GM21723 (cell line): ENCODE measurements at regions not wholly inside any gene's neighbourhood (a gene's known extent, or its start where the extent isn't known, plus 50 kb on each side); places are given as distances from the start of the nearest gene placed in this dataset.
"Not testable (repeated sequence)": the region's sequence is repeated elsewhere in the genome, so short reads cannot be mapped to it uniquely, and the experiment has no call there.

Experiments used
- ATAC-seq: cut with Tn5 transposase; IDR thresholded peaks from one replicate; pipeline ENCODE4 v1.9.1; 2021; ENCODE audit warnings: mild to moderate bottlenecking, moderate library complexity; ENCODE audit not compliant: unreplicated experiment

GRCh38 chr1:79969886-79970285, 963.4 kb upstream of the ADGRL4 start:
- ATAC-seq, result no peak

- no peak for ATAC-seq
These were observed 959.9 kb upstream of the ADGRL4 start for GRCh38 chr1:79966438-79966837.

GRCh38 chr1:79959635-79960034, 953.1 kb upstream of the ADGRL4 start:
- no peak for ATAC-seq

- ATAC-seq, result no peak
These were observed 949.4 kb upstream of the ADGRL4 start for GRCh38 chr1:79955966-79956365.

GRCh38 chr1:79950511-79950910, 944.0 kb upstream of the ADGRL4 start:
- ATAC-seq, result no peak

- no peak for ATAC-seq
These were observed 938.9 kb upstream of the ADGRL4 start for GRCh38 chr1:79945391-79945790.

GRCh38 chr1:79929356-79929755, 922.8 kb upstream of the ADGRL4 start:
- ATAC-seq, result no peak

GRCh38 chr1:79928901-79929300, 922.4 kb upstream of the ADGRL4 start:
- no peak for ATAC-seq

- ATAC-seq, result no peak
These were observed 914.6 kb upstream of the ADGRL4 start for GRCh38 chr1:79920960-79921669.

GRCh38 chr1:79914896-79915295, 908.4 kb upstream of the ADGRL4 start:
- ATAC-seq, result no peak

- ATAC-seq, result no peak
These were observed 906.3 kb upstream of the ADGRL4 start for GRCh38 chr1:79912813-79913212.

GRCh38 chr1:79903321-79903720, 896.8 kb upstream of the ADGRL4 start:
- ATAC-seq, result no peak

- no peak for ATAC-seq
These were observed 895.9 kb upstream of the ADGRL4 start for GRCh38 chr1:79902418-79902817.

GRCh38 chr1:79899914-79900313, 893.4 kb upstream of the ADGRL4 start:
- no peak for ATAC-seq

GRCh38 chr1:79896140-79896539, 889.6 kb upstream of the ADGRL4 start:
- ATAC-seq, result no peak

GRCh38 chr1:79895573-79895972, 889.0 kb upstream of the ADGRL4 start:
- ATAC-seq, result no peak

GRCh38 chr1:79894129-79894528, 887.6 kb upstream of the ADGRL4 start:
- not testable (repeated sequence) for ATAC-seq

- ATAC-seq, result no peak
These were observed 880.5 kb upstream of the ADGRL4 start for GRCh38 chr1:79887059-79887458.

GRCh38 chr1:79885101-79885500, 878.6 kb upstream of the ADGRL4 start:
- no peak for ATAC-seq

- no peak for ATAC-seq
These were observed 870.6 kb upstream of the ADGRL4 start for GRCh38 chr1:79877086-79877485.

- no peak for ATAC-seq
These were observed 868.7 kb upstream of the ADGRL4 start for GRCh38 chr1:79875187-79875586.

- no peak for ATAC-seq
These were observed 867.8 kb upstream of the ADGRL4 start for GRCh38 chr1:79874289-79874688.
